Activated naive CD4-positive, alpha-beta T cell treated with Interleukin-2 at 50 U/mL for 16 hours (primary cell): ENCODE measurements at regions not wholly inside any gene's neighbourhood (a gene's known extent, or its start where the extent isn't known, plus 50 kb on each side); places are given as distances from the start of the nearest gene placed in this dataset.

Source experiments
- DNase-seq: peaks from one replicate; pipeline ENCODE4 v3.0.0-alpha.2; 2020

DNA sequence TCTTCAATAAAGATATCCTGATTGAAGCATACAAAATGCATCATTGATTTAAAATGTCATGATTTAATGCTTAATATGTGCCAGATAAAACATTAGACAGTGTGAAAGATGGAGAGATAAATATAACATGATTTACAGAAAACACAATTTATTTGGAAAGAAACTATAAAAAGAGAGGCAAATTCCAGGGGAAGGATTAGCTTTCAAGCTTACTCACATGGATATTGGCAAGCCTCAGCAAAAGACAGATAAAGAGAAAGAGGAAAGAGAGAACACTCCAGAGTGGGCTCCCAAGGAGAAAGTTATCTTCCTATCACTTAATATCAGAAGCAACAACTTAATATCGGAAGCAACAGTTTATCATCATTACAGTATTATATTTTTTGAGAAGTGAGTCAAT lies 1036.5 kb downstream of the SQOR start:
- no peak for DNase-seq

DNA sequence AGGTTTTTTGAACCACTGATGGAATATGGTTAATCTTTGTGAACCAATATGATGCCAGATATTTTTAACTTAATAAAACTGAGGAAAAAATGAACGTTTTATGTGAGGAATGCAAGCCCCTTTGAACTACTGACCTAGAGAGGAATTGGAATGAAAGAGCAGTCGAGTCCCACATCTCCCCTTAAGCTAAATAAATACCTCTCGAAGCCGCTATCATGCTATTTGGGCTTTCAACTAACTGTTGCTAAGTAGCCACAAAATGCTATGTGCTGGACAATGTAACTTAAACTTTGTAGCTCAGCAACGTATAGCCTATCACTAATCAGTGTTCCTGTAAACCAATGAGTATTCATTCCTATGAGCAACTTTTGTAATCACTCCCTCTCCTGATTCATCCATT lies 1037.2 kb downstream of the SQOR start:
- no peak for DNase-seq

DNA sequence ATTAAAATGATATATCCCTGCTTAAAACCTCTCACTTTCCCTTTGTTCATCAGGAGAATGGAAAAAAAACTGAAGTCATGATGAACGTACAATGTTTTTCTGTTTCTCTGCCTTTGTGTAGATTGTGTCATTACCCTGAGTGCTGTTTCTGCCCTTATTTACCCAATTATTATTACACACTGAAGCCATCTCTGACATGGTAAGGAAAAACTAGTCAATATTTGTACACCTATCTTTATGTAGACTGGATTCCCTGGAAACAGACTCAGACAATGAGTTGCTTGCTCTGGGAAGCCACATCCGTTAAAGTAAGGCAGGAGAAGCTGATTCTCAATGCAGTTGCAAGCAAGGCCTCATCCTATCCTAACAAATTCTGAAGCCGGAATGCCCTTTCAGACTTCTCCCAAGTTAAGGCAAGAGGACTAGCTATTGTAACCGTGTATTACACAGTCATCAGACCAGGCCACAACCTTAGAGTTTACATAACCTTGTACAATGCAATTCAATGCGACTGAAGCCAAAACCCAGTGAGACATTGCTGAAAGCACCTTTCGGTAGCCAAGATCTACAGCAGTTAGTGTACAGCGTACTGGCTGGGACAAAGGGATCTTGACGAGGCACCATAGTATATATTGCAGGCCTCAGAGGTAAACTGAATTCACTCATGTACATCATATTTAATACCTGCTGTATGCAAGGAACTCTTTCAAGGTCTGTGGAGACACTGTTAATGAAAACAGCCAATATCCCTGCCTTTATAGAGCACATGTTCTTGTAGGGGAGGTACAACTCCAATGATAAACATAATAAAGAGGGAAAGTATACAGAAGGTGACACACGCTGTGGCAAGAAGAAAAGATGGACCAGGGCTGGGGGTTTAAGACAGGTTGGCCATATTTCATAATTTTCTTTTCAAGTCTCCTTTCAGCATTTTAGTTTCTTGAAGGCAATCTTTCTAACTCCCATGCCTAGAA lies 1040.8 kb upstream of the SEMA6D start:
- DNase-seq, result no peak

DNA sequence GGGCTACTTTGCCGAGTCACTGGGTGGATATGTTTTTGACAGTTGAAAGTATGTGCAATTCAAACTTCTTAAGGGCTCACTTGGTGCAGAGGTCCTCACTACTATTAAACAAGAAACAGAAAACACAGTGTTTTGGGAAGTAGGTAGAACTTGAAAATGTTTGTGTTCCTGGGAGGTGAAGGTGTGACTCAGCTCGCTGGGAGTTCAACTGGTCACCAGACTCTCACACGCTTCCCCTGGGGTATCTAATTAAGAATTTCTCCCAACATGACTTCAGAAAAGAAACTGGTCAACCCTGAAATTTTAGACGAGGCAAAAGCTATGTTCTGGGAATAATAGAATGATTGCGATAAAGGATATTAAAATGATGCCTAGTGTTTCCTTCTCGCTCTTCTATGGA lies 1039.8 kb upstream of the SEMA6D start:
- DNase-seq, result no peak

DNA sequence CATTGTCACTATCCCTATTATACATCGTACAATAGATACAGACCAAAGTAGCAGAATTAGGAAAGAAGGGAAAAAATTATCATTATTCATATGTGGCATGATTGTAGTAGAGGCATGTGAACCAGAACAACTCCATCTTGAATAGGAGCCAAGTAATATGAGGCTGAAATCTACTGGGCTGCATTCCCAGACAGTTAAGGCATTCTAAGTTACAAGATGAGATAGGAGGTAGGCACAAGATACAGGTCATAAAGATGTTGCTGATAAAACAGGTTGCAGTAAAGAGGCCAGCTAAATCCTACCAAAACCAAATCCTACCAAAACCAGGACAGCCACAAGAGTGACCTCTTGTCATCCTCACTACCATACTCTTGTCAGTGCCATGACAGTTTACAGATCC lies 1035.4 kb upstream of the SEMA6D start:
- DNase-seq, result no peak

DNA sequence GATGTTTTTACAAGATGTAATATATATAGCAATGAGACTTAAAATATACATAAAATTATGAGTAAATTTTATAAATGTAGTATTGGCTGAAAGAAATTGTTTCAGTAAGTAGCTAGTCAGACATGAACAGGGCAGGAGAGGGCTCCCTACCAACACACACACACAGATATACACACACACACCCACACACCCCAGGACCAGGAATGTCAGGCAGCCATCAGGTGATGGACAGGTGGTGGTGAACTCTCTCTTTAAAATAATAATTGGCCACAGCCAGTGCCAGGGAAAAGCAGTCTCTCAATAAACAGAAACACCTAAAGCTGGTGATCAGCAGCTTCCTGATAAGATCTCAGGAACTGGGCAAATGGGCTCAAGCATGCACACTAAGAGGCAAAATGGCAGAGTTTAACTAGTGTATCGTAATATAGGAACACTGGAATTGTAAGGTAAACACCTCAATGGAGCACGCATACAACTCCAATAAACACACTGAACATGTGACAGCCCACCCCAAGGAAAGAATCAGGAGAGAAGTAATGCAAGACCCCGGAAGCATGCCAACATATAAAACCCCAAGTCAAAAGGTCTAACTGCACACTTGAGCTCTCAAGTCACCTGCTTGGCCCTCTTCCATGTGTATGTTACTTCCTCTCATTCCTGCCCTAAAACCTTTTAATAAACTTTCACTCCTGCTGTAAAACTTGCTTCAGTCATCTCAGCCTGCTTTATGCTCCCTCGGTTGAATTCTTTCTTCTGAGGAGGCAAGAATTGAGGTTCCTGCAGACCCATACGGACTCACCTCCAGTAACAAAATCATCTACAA lies 1034.1 kb upstream of the SEMA6D start:
- no peak for DNase-seq

DNA sequence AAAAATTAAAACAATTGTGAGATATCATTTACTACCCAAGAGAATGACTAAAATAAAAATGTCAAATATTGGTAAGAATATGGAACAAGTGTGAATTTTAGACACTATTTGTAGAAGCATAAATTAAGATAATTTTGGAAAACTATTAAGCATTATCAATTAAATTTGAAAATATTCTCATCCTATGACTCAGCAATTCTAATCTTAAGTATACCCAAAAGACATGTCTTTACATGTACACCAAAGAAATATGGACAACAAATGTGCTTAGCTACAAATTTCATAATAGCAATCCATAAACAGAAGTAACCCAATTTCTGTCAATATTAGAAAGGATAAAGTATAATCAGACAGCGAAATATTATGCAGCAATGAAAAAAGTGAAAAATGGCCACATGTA lies 1032.2 kb upstream of the SEMA6D start:
- no peak for DNase-seq

DNA sequence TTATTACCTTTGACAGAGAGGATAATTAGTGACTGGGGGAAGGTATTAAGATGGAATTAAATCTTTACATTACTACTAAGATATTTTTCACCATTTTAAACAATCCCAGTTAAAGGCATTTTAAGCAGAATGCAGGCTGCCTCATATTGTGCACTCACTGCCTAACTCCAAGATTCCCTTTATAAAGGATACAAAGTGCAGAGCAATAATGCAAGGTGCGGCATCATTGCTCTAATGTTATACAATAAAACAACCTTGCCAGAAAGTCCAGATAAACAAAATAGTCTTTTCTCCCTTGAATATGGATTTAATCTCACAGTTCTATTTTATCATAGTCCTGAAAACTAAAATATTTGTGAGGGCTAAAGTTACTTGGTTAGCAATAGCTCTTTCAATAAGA lies 1031.6 kb upstream of the SEMA6D start:
- DNase-seq, result no peak

DNA sequence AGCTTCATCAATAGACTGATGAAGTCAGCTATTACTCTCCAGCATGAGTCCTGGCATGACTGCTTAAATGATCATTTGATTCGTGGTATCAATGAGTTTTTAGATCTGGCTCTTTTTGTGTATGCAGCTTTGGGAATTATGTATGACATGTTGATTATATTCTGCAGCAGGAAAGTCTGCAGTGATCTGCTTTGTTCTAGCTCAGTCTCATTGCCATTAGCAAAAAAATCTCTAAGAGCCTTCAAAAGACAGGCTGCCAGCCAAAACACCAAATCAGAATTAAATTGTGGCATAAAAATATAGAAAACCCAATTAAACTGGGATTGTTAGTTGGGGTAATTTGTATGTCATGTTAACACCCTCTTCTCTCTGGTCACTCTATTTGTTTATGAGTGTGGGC lies 1021.0 kb upstream of the SEMA6D start:
- no peak for DNase-seq

DNA sequence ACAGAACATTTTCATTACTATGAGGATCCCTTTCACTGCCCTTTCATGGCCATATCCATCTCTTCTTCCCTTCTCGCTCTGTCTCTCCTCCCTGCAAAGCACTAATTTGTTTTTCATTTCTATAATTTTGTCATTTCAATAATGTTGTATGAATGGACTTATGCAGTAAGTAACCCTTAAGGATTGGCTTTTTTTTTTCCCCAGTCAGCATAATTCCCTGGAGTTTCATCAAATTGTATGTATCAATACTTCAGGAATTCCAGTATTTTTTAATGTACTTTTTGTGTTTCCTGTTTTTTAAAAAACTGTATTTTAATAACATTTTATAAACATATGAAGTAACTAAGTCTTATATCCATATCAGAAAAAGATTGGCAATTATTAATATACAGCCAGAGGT lies 1016.0 kb upstream of the SEMA6D start:
- DNase-seq, result no peak

DNA sequence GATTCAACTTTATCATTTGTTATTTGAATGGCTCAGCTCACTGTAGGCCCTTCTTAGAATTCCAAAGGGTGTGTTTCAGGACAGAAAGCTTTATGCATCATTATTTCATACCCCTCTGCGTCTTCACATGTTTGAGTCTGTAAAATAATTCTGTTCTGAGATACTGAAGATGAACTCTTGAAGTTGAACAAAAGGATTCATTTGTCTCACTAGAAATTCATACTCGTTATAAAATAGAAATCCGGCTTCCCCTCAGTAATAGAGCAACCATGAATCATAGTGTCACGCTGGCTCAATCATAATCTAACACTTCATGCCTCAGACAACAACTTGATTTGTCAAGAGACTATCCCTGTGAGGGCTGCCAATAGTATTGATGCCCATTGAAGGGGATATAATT lies 1015.4 kb upstream of the SEMA6D start:
- no peak for DNase-seq

DNA sequence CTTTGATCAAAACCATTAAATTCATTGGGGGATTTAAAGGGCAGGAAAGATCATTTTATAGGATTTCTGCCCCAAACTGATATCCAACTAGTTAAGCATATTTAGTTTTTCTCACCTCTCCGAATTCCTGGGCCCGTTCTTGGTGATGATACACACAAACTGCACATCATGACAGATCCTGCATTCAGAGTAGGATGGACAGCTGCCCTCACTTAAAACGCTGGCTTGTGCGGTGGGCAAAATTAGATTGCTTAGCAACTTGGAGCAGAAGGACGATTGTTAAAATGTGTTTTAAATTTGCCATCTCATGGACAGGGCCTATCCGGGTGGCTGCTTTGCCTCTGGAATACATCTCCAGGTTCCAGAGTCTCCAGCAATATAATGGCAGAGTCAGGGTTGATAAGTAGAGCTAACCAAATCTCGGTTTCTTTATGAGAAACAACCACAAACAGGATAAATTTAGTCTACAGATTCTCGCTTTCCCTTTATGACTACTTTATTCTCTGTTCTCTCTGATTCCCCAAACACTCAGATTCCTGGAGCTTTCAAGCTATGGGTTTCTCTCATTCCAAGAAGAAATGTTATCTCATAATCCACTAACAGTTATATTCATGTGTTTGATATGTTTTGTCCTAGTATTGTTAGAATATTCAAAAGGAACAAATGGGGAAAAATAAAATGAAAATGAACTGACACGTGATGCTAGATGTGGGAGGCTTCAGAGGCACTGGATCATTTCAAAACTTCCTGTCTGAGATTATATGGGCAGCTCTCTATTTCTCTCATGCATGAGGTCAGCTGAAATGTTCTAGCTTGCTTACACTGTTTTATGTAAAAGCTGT lies 1014.1 kb upstream of the SEMA6D start:
- no peak for DNase-seq

DNA sequence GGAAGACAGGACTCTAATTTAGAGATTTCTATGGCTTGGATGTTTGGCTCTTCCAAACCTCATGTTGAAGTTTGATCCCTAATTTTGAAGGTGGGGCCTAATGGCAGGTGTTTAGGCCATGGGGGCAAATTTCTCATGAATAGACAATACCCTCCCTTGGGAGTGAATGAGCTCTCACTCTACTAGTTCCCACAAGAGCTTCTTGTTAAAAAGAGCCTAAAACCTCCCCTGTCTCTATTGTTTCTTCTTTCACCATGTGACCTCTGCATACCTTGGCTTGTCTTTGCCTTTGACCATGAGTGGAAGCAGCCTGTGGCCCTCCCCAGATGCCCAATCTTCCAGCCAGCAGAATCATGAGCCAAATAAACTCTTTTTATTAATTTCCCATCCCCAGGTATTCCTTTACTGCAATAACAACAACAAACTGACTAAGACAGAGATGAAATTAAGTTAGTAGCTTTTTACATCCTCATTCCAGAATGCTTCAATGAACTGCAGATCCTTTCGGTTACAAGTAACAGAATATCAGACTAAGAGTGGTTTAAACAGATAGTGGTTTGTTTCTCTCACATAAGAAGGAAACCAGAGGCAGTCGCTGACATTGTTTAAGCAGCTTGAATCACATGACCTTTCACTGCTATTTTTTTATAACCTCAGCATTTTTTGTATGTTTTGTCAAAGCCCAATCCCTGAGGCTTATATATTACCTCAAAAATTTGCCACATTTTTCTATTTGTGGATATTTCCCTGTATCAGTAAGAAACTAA lies 1013.3 kb upstream of the SEMA6D start:
- DNase-seq, result no peak

DNA sequence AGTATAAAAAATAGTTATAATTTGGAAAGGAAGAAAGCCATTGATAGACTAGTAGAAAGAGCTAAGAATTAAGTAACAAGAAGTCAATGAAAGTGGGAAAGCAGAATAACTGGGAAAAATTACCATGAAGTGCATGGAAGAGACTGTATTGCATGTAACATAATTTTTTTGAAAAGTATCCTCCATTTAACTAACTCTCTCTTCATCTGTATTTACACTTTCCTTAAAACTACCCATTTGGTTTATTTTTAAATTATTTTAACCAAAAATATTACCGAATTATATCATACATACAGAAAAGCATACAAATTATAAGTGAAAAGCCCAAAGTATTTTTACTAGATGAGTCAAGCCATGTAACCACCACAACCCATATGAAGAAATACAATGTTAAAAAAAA lies 1009.9 kb upstream of the SEMA6D start:
- no peak for DNase-seq

DNA sequence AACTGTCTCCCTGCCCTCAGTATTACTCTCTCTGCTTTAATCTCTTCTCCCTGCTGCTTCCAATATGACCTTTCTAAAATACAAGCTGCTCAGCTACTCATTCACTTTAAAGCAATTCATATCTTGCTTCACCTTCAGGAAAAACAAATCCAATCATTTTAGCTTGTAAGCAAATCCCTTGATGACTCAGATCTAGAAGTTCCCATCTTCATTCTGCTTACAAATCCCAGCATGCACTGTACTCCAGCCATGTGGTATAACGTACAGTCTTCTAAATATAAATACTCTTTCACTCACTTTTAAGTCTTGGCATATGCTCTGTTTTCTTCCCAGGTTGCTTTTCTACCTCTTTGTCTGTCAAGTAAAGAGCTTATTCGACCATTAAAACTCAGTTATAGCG lies 1009.1 kb upstream of the SEMA6D start:
- DNase-seq, result no peak

DNA sequence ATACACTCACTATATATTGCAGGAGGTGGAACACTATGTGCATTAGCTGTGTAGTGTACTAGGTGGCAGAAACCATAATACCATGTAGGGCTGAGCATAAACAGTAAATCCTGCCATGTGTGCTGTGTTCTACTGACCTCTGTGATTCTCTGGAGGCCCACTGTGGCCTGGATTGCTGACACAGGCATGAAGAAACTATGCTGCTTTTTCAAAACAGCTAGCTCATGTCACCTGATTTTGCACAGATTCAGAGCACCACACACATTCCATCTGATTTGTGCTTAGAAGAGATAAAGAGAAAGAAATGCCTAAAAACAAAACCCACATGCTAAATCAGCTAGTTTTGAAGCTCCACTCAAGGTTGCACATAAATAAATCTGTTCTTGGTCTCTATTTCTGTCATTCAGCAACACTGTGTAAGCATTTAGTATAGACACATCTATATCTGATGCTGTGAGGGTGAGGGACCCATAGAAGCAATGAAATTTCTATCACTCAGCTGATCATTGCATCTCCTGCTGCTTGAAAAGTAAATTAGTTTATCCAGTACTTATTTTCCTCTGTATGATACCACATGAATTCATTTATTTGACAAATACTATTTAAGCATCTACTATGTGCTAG lies 1007.7 kb upstream of the SEMA6D start:
- DNase-seq, result no peak

DNA sequence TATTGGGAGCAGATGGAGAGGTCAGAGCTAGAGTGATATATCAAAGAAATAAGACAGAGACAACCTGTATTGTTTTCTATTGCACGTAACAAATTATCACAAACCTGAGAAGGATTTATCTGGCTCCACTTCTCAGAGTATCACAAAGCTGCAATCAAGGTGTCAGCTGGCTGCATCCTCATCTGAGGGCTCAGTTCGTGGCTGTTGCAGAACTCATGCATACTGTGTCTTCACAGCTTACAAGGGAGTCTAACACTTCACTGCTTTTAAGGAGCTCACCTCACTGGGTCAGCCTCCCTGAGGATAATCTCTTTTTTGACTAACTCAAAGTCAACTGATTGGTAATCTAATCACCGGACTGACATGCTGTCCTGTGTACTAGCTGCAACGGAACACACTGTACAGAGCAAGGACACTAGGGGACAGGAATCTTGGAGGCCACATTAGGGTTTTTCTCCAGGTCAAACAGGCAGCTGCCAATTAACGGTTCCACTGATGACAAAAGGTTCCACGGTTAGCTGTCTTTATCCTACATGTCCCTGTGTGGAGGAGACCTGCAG lies 1006.8 kb upstream of the SEMA6D start:
- DNase-seq, result no peak

DNA sequence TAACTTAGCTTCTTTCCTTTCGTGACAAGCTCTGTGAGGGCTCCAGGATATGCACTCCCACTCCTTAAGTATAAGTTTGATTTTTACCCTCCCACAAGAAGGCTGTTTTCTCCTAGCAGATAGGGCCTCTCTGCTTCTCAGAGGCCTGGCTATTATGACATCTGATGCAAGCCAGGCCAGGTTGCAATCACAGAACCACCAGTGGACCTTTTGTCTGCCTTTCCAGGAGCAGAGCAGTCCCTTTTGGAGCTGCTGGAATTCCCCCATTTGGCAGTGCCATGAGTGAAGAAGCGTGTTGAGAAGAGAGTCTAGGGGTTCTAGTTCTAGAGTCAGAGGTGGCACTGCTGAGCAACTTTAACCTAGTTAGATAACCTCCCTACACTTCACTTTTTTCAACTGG lies 1004.3 kb upstream of the SEMA6D start:
- no peak for DNase-seq

DNA sequence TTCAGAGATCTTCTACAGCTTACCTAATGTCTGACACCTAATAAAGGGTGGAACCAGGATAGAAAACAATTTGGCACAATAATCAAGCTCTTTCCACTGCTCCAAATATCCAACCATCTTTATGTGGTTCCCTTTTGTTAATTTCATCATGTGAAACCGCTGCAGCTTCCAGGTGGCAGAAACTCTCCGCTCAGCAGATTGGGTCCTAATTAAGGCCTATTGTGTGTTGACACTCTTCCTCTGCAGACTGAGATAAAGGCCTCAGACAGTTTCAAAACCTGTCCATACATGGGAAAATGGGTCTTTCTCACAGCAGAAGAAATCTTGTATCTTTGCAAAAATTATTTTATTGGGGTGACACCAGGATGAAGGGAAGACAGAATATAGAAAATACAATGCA lies 1002.4 kb upstream of the SEMA6D start:
- no peak for DNase-seq

DNA sequence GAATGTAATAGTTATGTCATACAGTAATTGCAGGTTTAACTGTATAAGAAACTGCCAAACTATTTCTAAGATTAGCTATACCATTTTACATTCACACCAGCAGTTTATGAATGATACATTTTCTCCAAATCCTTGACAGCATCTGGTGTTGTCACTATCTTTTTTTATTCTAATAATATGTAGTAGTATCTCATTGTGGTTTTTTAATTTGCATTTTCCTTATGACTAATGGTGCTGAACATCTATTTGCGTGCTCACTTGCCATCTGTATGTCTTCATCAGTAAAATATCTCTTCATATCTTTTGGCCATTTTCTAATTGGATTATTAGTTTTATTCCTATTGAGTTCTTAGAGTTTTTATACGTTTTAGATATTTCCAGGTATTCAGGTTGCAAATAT lies 994.0 kb upstream of the SEMA6D start:
- no peak for DNase-seq

DNA sequence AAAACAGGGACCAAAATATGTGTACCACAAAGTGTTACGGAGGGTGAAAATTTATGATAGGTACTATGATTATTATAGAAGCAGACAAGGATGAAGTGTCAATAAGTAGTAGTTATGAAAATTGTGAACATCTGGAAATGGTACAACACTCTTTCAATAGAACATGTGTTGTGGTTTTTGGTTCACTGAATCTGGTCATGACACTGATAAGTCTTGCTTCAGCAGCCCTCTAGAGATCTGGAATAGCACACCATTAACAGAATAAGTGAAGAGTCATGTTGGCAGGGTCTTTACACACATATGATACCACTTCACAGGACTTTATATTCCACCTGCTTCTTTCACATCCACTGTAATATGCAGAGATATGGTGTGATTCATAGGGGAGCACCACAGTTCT lies 985.2 kb upstream of the SEMA6D start:
- no peak for DNase-seq

DNA sequence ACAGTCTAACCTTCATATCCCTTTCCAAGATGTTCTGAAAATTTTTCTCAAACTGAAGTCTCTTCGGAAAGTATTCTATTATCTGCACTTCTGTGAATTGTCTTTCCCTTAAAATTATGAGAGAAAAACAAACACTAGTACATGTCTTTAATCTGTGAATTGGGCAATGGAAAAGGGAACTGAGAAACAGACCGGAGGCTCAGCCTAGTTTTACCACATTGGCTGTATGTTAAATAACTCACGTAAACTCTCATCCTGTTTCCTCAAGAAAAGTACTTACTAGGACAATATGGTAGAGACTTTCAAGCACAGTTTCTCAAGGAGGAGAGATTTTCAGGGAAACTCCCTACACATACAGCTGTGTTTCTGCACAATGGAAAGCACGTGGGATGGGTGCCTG lies 982.2 kb upstream of the SEMA6D start:
- DNase-seq, result no peak
